Peyer's patch (tissue), 4 donors: ENCODE measurements at regions not wholly inside any gene's neighbourhood (a gene's known extent, or its start where the extent isn't known, plus 50 kb on each side); places are given as distances from the start of the nearest gene placed in this dataset.

Experiments
- POLR2A ChIP-seq, 2 donors: fragments of 450-650 bp; IDR thresholded peaks; one replicate each; pipeline ENCODE4 v1.5.1; 2017; ENCODE audit warnings: antibody characterized with exemption in 2 of 2, mild to moderate bottlenecking in 2 of 2, moderate library complexity in 2 of 2
- TF ChIP-seq, protein P1 (sequence below), 6 experiments: fragments of 450-650 bp in 4 of 6; fragments of 200-600 bp in 2 of 6; sonication (generic) in 1 of 6; IDR thresholded peaks; one replicate each; pipeline ENCODE4 v1.5.1; 2017 to 2019; ENCODE audit warnings: antibody characterized with exemption in 6 of 6, mild to moderate bottlenecking in 3 of 6, moderate library complexity in 1 of 6

DNA sequence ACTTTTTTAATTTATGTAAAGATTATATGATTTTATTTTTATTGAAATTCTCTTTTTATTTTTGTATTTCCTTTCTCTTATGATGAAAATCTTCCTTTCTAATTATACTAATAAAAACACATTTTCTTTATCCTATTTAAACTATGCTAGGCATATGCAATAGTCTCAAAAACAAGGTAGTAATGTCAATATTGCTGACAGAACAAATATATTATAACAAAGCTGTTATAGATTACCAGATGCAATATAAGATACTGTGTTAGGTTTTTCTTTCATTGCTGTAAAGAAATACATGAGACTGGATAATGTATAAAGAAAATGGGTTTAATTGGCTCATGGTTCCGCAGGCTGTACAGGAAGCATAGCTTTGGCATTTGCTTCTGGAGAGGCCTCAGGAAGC lies 631.2 kb upstream of the SOX11 start:
- TF ChIP-seq, protein P1, sequence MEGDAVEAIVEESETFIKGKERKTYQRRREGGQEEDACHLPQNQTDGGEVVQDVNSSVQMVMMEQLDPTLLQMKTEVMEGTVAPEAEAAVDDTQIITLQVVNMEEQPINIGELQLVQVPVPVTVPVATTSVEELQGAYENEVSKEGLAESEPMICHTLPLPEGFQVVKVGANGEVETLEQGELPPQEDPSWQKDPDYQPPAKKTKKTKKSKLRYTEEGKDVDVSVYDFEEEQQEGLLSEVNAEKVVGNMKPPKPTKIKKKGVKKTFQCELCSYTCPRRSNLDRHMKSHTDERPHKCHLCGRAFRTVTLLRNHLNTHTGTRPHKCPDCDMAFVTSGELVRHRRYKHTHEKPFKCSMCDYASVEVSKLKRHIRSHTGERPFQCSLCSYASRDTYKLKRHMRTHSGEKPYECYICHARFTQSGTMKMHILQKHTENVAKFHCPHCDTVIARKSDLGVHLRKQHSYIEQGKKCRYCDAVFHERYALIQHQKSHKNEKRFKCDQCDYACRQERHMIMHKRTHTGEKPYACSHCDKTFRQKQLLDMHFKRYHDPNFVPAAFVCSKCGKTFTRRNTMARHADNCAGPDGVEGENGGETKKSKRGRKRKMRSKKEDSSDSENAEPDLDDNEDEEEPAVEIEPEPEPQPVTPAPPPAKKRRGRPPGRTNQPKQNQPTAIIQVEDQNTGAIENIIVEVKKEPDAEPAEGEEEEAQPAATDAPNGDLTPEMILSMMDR (IDR thresholded peaks at IDR 0.05) = no peak
- TF ChIP-seq POLR2A (IDR thresholded peaks at IDR 0.05) = no peak
